ENCODE measurements at regions not wholly inside any gene's neighbourhood (a gene's known extent, or its start where the extent isn't known, plus 50 kb on each side); places are given as distances from the start of the nearest gene placed in this dataset.

- Histone ChIP-seq H3K27ac (no peak overlapping the region), H3K4me3 (no peak overlapping the region), H3K36me3 (no peaks in the 10 kb centered on the region), H3K27me3 (no peaks in the 10 kb centered on the region), H3K4me1 (no peaks in the 10 kb centered on the region), H3K9me3 (no peaks in the 10 kb centered on the region)
- no peak for DNase-seq (ENCODE audit: low spot score)
- TF ChIP-seq, protein P1, sequence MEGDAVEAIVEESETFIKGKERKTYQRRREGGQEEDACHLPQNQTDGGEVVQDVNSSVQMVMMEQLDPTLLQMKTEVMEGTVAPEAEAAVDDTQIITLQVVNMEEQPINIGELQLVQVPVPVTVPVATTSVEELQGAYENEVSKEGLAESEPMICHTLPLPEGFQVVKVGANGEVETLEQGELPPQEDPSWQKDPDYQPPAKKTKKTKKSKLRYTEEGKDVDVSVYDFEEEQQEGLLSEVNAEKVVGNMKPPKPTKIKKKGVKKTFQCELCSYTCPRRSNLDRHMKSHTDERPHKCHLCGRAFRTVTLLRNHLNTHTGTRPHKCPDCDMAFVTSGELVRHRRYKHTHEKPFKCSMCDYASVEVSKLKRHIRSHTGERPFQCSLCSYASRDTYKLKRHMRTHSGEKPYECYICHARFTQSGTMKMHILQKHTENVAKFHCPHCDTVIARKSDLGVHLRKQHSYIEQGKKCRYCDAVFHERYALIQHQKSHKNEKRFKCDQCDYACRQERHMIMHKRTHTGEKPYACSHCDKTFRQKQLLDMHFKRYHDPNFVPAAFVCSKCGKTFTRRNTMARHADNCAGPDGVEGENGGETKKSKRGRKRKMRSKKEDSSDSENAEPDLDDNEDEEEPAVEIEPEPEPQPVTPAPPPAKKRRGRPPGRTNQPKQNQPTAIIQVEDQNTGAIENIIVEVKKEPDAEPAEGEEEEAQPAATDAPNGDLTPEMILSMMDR (IDR thresholded peaks at IDR 0.05), result no peak
These were observed 110.7 kb upstream of the CTSC start for GRCh38 chr11:88448131-88448670.

GRCh38 chr11:88447281-88447680 is 109.7 kb upstream of the CTSC start:
- TF ChIP-seq, protein P1 (IDR thresholded peaks at IDR 0.05), result no peak
- Histone ChIP-seq H3K36me3 (no peaks in the 10 kb centered on the region), H3K27me3 (no peaks in the 10 kb centered on the region), H3K27ac (no peak overlapping the region), H3K4me3 (no peak overlapping the region), H3K4me1 (no peaks in the 10 kb centered on the region), H3K9me3 (no peaks in the 10 kb centered on the region)
- no peak for DNase-seq (ENCODE audit: low spot score)

DNA sequence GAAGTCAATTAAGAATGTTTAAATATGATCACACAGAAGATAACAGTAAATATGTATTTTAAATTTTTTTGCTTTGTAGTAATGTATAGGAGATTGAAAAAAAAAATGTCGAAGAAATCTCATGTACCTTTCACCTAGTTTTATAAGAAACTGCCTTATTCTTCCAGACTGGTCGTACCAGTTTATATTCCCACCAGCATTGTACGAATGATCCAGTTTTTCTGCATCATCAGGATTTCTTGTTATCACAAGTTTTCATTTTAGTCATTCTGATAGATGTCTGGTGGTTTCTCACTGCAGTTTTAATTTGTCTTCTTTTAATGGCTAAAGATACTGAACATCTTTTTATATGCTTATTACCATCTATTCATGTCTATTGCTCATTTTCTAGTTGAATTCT is 101.8 kb upstream of the CTSC start:
- H3K9me3 ChIP-seq, result no peaks in the 10 kb centered on the region
- DNase-seq (ENCODE audit: low spot score), result no peak
- no peaks in the 10 kb centered on the region for H3K36me3 ChIP-seq
- TF ChIP-seq, protein P1 (IDR thresholded peaks at IDR 0.05), result no peak
- no peaks in the 10 kb centered on the region for H3K4me1 ChIP-seq
- H3K4me3 ChIP-seq, result no peak overlapping the region
- H3K27ac ChIP-seq, result no peak overlapping the region
- no peaks in the 10 kb centered on the region for H3K27me3 ChIP-seq

GRCh38 chr11:88438721-88439120 is 101.2 kb upstream of the CTSC start:
- DNase-seq (ENCODE audit: low spot score), result no peak
- Histone ChIP-seq H3K27ac (no peak overlapping the region), H3K4me1 (no peaks in the 10 kb centered on the region), H3K9me3 (no peaks in the 10 kb centered on the region), H3K36me3 (no peaks in the 10 kb centered on the region), H3K27me3 (no peaks in the 10 kb centered on the region), H3K4me3 (no peak overlapping the region)
- TF ChIP-seq, protein P1 (IDR thresholded peaks at IDR 0.05), result no peak

- no peaks in the 10 kb centered on the region for H3K36me3 ChIP-seq
- TF ChIP-seq, protein P1 (IDR thresholded peaks at IDR 0.05), result no peak
These were observed 97.9 kb upstream of the CTSC start for GRCh38 chr11:88435415-88435814.

GRCh38 chr11:88434333-88434976 is 96.9 kb upstream of the CTSC start:
- H3K4me3 ChIP-seq, result no peak overlapping the region
- no peaks in the 10 kb centered on the region for H3K9me3 ChIP-seq
- no peaks in the 10 kb centered on the region for H3K27me3 ChIP-seq
- H3K4me1 ChIP-seq, result no peaks in the 10 kb centered on the region
- H3K27ac ChIP-seq, result no peak overlapping the region
- TF ChIP-seq, protein P1 (IDR thresholded peaks at IDR 0.05), result no peak
- H3K36me3 ChIP-seq, result no peaks in the 10 kb centered on the region
- DNase-seq (ENCODE audit: low spot score), result no peak

More at GRCh38 chr11:88435415-88435814, 97.9 kb upstream of the CTSC start:
- no peak for DNase-seq (ENCODE audit: low spot score)
- Histone ChIP-seq H3K4me3 (no peak overlapping the region), H3K27ac (no peak overlapping the region), H3K9me3 (no peaks in the 10 kb centered on the region), H3K4me1 (no peaks in the 10 kb centered on the region), H3K27me3 (no peaks in the 10 kb centered on the region)

Measured in right atrium auricular region (tissue), 2 donors.